Body of pancreas (tissue), 4 donors: ENCODE measurements at regions not wholly inside any gene's neighbourhood (a gene's known extent, or its start where the extent isn't known, plus 50 kb on each side); places are given as distances from the start of the nearest gene placed in this dataset.

Experiments used
- CTCF ChIP-seq, 7 experiments: fragments of 450-650 bp in 4 of 7; fragments of 200-600 bp in 3 of 7; sonication (generic) in 3 of 7; IDR thresholded peaks; one replicate each; pipeline ENCODE4 v1.5.1; 2016 to 2019; ENCODE audit warnings: antibody characterized with exemption in 7 of 7
- POLR2A ChIP-seq, 3 donors: fragments of 450-650 bp; IDR thresholded peaks; one replicate each; pipeline ENCODE4 v1.6.1; 2016; ENCODE audit warnings: antibody characterized with exemption in 3 of 3, mild to moderate bottlenecking in 2 of 3

- TF ChIP-seq CTCF (IDR thresholded peaks at IDR 0.05): no peak
- no peak for TF ChIP-seq POLR2A (IDR thresholded peaks at IDR 0.05)
These were observed 50.6 kb upstream of the NKD1 start for GRCh38 chr16:50497592-50497991.
